ENCODE measurements at regions not wholly inside any gene's neighbourhood (a gene's known extent, or its start where the extent isn't known, plus 50 kb on each side); places are given as distances from the start of the nearest gene placed in this dataset.

DNA sequence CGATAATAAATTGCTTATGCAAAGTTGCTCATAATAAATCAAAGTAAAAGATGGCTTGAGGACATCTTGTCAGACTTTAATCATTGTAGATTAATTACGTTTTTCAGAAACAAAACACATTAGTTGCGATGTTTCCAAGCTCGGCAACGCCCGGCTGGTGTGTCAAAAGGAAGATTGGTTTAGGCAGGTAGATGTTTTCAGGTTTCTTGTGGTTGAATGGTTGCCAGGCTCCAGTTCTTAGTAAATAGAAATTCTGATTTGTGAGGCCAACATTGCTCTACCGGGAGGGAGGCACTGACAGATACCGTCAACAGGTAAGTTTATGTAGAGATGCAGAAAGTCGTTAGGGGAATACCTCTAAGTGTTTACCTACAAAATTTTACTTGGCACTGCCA is 280.3 kb downstream of the NPR3 start:
- H3K4me2 ChIP-seq (ENCODE audit: low read length), result no peak overlapping the region
- no peaks in the 10 kb centered on the region for H3K79me2 ChIP-seq (ENCODE audit: control insufficient read depth, low read length)
- H3K27ac ChIP-seq (ENCODE audit: low read depth, low read length), result no peak overlapping the region
- TF ChIP-seq EZH2phosphoT487 (IDR thresholded peaks at IDR 0.05; ENCODE audit: borderline replicate concordance, low read length), result no peak
- TF ChIP-seq, protein P1, sequence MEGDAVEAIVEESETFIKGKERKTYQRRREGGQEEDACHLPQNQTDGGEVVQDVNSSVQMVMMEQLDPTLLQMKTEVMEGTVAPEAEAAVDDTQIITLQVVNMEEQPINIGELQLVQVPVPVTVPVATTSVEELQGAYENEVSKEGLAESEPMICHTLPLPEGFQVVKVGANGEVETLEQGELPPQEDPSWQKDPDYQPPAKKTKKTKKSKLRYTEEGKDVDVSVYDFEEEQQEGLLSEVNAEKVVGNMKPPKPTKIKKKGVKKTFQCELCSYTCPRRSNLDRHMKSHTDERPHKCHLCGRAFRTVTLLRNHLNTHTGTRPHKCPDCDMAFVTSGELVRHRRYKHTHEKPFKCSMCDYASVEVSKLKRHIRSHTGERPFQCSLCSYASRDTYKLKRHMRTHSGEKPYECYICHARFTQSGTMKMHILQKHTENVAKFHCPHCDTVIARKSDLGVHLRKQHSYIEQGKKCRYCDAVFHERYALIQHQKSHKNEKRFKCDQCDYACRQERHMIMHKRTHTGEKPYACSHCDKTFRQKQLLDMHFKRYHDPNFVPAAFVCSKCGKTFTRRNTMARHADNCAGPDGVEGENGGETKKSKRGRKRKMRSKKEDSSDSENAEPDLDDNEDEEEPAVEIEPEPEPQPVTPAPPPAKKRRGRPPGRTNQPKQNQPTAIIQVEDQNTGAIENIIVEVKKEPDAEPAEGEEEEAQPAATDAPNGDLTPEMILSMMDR (IDR thresholded peaks at IDR 0.05; ENCODE audit: low read depth, low read length, poor library complexity, severe bottlenecking), result no peak
- H4K20me1 ChIP-seq (ENCODE audit: control insufficient read depth, insufficient read depth, low read depth, low read length), result no peaks in the 10 kb centered on the region
- no peaks in the 10 kb centered on the region for H3K9me2 ChIP-seq (replicated peaks; ENCODE audit: control insufficient read depth, low read length)
- no peaks in the 10 kb centered on the region for H3F3A ChIP-seq (ENCODE audit: control insufficient read depth, insufficient read depth)
- H3K27me3 ChIP-seq (ENCODE audit: control insufficient read depth, low read length), result no peaks in the 10 kb centered on the region
- H3K4me1 ChIP-seq (ENCODE audit: control insufficient read depth, low read length), result no peaks in the 10 kb centered on the region
- no peaks in the 10 kb centered on the region for H3K36me3 ChIP-seq (ENCODE audit: control insufficient read depth, low read length)
- H3K4me3 ChIP-seq (ENCODE audit: low read length), result no peak overlapping the region
- no peaks in the 10 kb centered on the region for H3K9me3 ChIP-seq (ENCODE audit: control insufficient read depth, insufficient read depth, low read length)

DNA sequence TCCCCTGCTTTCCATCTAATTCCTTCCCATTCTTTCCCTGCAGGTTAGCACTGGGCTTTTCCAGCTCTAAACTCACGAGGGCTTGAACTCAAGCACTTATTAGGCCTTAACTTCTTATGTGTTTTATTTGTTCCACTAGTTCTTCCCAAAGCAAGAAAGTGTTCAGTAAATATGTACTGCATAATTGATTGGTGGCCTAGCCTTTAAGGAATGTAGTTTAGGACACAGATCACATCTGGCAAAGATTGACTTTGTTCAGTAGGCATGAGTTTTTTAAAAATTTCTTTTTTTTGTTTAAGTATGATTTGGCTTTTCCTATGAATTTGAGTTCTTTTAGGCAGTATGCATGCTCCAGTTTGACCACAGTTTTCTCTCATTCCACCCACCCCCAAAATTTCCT is 285.2 kb downstream of the NPR3 start:
- H4K20me1 ChIP-seq (ENCODE audit: control insufficient read depth, insufficient read depth, low read depth, low read length), result no peaks in the 10 kb centered on the region
- TF ChIP-seq EZH2phosphoT487 (IDR thresholded peaks at IDR 0.05; ENCODE audit: borderline replicate concordance, low read length), result no peak
- TF ChIP-seq, protein P1 (IDR thresholded peaks at IDR 0.05; ENCODE audit: low read depth, low read length, poor library complexity, severe bottlenecking), result no peak
- H3F3A ChIP-seq (ENCODE audit: control insufficient read depth, insufficient read depth), result no peaks in the 10 kb centered on the region
- H3K4me3 ChIP-seq (ENCODE audit: low read length), result no peak overlapping the region
- no peaks in the 10 kb centered on the region for H3K9me2 ChIP-seq (replicated peaks; ENCODE audit: control insufficient read depth, low read length)
- H3K27ac ChIP-seq (ENCODE audit: low read depth, low read length), result no peak overlapping the region
- no peaks in the 10 kb centered on the region for H3K4me1 ChIP-seq (ENCODE audit: control insufficient read depth, low read length)
- no peaks in the 10 kb centered on the region for H3K27me3 ChIP-seq (ENCODE audit: control insufficient read depth, low read length)
- no peak overlapping the region for H3K4me2 ChIP-seq (ENCODE audit: low read length)
- no peaks in the 10 kb centered on the region for H3K79me2 ChIP-seq (ENCODE audit: control insufficient read depth, low read length)
- H3K36me3 ChIP-seq (ENCODE audit: control insufficient read depth, low read length), result no peaks in the 10 kb centered on the region
- no peaks in the 10 kb centered on the region for H3K9me3 ChIP-seq (ENCODE audit: control insufficient read depth, insufficient read depth, low read length)

DNA sequence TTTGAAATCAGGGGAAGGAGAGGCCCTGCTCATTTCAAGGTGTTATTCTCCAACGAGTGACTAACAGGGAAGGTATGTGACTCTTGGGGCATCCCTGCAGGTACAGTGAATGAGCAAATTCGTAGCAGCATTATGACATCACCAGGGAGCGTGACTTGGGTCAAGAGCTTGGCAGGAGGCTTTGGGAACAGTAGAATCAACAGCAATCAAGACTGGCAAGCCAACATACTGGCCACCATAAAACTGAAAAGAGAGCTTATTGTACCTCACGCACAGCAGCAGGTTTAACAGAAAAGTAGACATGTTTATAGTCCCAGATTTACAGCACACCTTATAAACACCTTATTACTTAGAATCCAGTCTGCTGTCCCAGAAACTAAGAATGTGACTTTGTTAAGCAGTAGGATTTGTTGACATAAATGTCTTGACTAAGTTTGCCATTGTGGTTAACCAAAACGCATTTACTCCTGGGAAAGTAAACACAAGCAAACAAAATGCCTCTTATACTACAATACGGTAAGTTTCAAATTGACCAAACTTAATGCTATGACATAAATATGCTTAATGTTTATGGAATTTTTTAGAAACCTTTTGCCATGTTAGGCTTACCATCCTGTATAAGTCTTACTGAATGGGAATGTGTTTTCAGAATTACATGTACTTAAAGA is 297.8 kb downstream of the NPR3 start:
- Histone ChIP-seq H3K27me3 (ENCODE audit: control insufficient read depth, low read length) (no peaks in the 10 kb centered on the region), H4K20me1 (ENCODE audit: control insufficient read depth, insufficient read depth, low read depth, low read length) (no peaks in the 10 kb centered on the region), H3K4me1 (ENCODE audit: control insufficient read depth, low read length) (no peaks in the 10 kb centered on the region), H3K4me2 (ENCODE audit: low read length) (no peak overlapping the region), H3K36me3 (ENCODE audit: control insufficient read depth, low read length) (no peaks in the 10 kb centered on the region), H3K9me2 (replicated peaks; ENCODE audit: control insufficient read depth, low read length) (no peaks in the 10 kb centered on the region), H3F3A (ENCODE audit: control insufficient read depth, insufficient read depth) (no peaks in the 10 kb centered on the region), H3K9me3 (ENCODE audit: control insufficient read depth, insufficient read depth, low read length) (no peaks in the 10 kb centered on the region), H3K27ac (ENCODE audit: low read depth, low read length) (no peak overlapping the region), H3K4me3 (ENCODE audit: low read length) (no peak overlapping the region), H3K79me2 (ENCODE audit: control insufficient read depth, low read length) (no peaks in the 10 kb centered on the region)
- no peak for TF ChIP-seq EZH2phosphoT487 (IDR thresholded peaks at IDR 0.05; ENCODE audit: borderline replicate concordance, low read length)
- TF ChIP-seq, protein P1 (IDR thresholded peaks at IDR 0.05; ENCODE audit: low read depth, low read length, poor library complexity, severe bottlenecking), result no peak

Data from DOHH2 (cell line).